Suprapubic skin (tissue), 4 donors: ENCODE measurements at regions not wholly inside any gene's neighbourhood (a gene's known extent, or its start where the extent isn't known, plus 50 kb on each side); places are given as distances from the start of the nearest gene placed in this dataset.

Source experiments
- DNase-seq, 2 donors: peaks; one replicate each; pipeline ENCODE4 v3.0.0-alpha.2; 2019; ENCODE audit warnings: low spot score in 2 of 2
- H3K27ac ChIP-seq: fragments of 200-600 bp; sonication (generic); one replicate; pipeline ENCODE4 v1.5.1; 2019
- H3K27me3 ChIP-seq: fragments of 200-600 bp; sonication (generic); one replicate; pipeline ENCODE4 v1.5.1; 2019
- H3K36me3 ChIP-seq: fragments of 200-600 bp; sonication (generic); one replicate; pipeline ENCODE4 v1.5.1; 2019
- H3K4me1 ChIP-seq: fragments of 200-600 bp; sonication (generic); one replicate; pipeline ENCODE4 v1.5.1; 2019
- H3K4me3 ChIP-seq: fragments of 200-600 bp; sonication (generic); one replicate; pipeline ENCODE4 v1.5.1; 2019; ENCODE audit warnings: mild to moderate bottlenecking
- H3K9me3 ChIP-seq: fragments of 200-600 bp; sonication (generic); one replicate; pipeline ENCODE4 v1.5.1; 2019
- EP300 ChIP-seq: sonication (generic); formaldehyde crosslinking; IDR thresholded peaks from one replicate; pipeline ENCODE4 v1.6.1; 2017; ENCODE audit warnings: antibody characterized with exemption
- POLR2A ChIP-seq, 2 donors: fragments of 450-650 bp; IDR thresholded peaks; one replicate each; pipeline ENCODE4 v1.6.1; 2017; ENCODE audit warnings: antibody characterized with exemption in 2 of 2, mild to moderate bottlenecking in 2 of 2, moderate library complexity in 2 of 2
- POLR2AphosphoS5 ChIP-seq, 3 donors: sonication (generic); formaldehyde crosslinking; IDR thresholded peaks; one replicate each; pipeline ENCODE4 v1.6.1; 2017; ENCODE audit warnings: antibody characterized with exemption in 3 of 3
- WGBS: methylation state at CpG from one replicate; pipeline ENCODE4 v1.1.5; 2018; 5-methylcytosine and 5-hydroxymethylcytosine counted together
- TF ChIP-seq, protein P1 (sequence below), 2 donors: fragments of 200-600 bp in 1 of 2; fragments of 450-650 bp in 1 of 2; sonication (generic) in 1 of 2; IDR thresholded peaks; one replicate each; pipeline ENCODE4 v1.5.1; 2016 to 2019; ENCODE audit warnings: antibody characterized with exemption in 2 of 2, mild to moderate bottlenecking in 1 of 2, moderate library complexity in 1 of 2

DNA sequence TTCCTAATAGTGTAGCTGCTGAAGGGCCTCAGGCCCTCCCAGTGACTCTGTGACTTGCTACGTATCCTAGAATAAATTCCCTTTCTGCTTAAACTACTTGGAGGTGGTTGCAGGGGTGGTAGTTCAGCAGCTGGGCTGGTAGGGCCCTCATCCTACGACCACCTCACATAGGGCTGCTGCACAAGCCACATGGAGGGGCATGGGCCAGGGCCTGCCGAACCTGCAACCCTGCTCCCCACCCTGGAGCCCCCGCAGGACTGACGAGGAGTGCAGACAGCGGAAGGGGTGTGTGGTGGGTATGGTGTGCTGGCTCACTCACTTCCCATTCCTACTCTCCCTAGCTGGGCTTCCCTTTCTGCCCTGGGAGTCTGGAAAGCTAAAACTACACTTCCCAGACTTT lies 56.2 kb upstream of the MLN start:
- WGBS: 90% methylated on average over 6 of the region's 6 CpGs

DNA sequence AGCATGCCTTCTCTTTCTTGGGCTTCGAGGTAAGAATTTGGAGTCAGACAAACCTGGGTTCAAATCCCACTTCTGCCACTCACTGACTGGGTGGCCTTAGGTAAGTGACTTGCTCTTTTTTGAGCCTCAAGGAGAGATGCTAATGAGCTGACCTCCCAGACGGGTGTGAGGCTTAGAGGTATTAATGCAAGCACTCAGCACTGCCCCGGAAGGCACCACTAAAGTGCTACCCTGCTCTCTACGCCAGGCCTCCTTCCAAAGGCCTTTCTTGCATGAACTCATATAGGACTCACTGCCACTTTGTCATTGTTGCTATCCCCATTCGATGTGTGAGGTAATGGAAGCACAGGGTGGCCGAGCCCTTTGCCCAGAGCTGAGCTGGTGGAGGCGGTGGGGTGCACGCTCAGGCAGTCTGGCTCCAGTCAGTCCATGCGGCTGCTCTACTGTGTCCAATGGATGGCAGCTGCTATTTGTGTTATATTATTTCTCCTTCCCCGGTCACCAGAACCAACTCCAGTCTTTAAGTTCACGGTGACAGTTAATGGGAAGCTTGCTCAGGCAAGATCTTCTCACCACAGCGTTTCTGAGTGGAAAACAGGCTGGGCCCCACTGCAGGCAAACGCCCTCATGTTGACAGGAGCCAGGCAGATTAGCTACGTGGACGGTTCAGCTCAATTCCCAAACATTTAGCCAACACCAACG lies 55.2 kb upstream of the MLN start:
- peaks cover 20% of the 10 kb centered on the region for H3K27me3 ChIP-seq
- TF ChIP-seq POLR2AphosphoS5 (IDR thresholded peaks at IDR 0.05) (no peak), POLR2A (IDR thresholded peaks at IDR 0.05) (no peak), EP300 (no peak)
- TF ChIP-seq, protein P1, sequence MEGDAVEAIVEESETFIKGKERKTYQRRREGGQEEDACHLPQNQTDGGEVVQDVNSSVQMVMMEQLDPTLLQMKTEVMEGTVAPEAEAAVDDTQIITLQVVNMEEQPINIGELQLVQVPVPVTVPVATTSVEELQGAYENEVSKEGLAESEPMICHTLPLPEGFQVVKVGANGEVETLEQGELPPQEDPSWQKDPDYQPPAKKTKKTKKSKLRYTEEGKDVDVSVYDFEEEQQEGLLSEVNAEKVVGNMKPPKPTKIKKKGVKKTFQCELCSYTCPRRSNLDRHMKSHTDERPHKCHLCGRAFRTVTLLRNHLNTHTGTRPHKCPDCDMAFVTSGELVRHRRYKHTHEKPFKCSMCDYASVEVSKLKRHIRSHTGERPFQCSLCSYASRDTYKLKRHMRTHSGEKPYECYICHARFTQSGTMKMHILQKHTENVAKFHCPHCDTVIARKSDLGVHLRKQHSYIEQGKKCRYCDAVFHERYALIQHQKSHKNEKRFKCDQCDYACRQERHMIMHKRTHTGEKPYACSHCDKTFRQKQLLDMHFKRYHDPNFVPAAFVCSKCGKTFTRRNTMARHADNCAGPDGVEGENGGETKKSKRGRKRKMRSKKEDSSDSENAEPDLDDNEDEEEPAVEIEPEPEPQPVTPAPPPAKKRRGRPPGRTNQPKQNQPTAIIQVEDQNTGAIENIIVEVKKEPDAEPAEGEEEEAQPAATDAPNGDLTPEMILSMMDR (IDR thresholded peaks at IDR 0.05): no peak
- no peak for DNase-seq
- H3K9me3 ChIP-seq: no peaks in the 10 kb centered on the region
- WGBS: 79% methylated on average over 16 of the region's 16 CpGs
- no peaks in the 10 kb centered on the region for H3K36me3 ChIP-seq
- H3K27ac ChIP-seq: no peak overlapping the region
- peaks cover 28% of the 10 kb centered on the region for H3K4me1 ChIP-seq
- H3K4me3 ChIP-seq: no peak overlapping the region

More for the DNA sequence above, 56.2 kb upstream of the MLN start:
- Histone ChIP-seq H3K27me3 (peaks cover 13% of the 10 kb centered on the region), H3K4me3 (no peak overlapping the region), H3K36me3 (no peaks in the 10 kb centered on the region), H3K27ac (no peak overlapping the region), H3K9me3 (no peaks in the 10 kb centered on the region), H3K4me1 (peaks cover 28% of the 10 kb centered on the region)
- TF ChIP-seq POLR2A (IDR thresholded peaks at IDR 0.05): no peak
- TF ChIP-seq EP300: no peak
- no peak for TF ChIP-seq POLR2AphosphoS5 (IDR thresholded peaks at IDR 0.05)
- TF ChIP-seq, protein P1 (IDR thresholded peaks at IDR 0.05): no peak
- DNase-seq: no peak

DNA sequence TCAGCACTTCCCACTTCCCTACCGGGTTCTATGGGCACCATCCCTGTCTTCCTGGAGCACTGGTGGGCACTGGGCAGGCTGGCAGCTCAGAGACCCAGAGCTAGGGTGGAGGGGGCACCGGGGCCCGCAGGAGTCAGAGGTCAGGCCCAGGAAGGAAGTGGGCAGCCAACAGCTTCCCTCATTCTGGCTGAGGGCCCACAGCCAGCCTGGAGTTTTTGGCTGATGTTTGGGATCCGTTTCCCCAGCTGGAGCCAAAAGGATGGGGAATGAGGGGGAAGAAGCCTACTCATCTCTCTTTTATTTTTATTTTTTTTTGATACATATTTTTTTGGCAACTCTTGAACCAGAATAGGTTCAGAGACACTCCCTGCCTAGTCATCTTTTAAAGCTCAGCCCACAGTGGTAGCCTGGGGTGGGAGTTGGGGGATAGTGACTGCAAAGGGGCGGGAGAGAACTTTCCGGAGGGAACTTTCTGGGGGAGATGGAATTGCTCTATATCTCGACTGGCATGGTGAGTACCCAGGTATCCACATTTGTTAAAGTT lies 54.2 kb upstream of the MLN start:
- Histone ChIP-seq H3K4me3 (no peak overlapping the region), H3K27me3 (peaks cover 23% of the 10 kb centered on the region), H3K36me3 (no peaks in the 10 kb centered on the region), H3K4me1 (peaks cover 28% of the 10 kb centered on the region), H3K27ac (no peak overlapping the region), H3K9me3 (no peaks in the 10 kb centered on the region)
- TF ChIP-seq, protein P1 (IDR thresholded peaks at IDR 0.05): no peak
- no peak for TF ChIP-seq EP300
- no peak for TF ChIP-seq POLR2A (IDR thresholded peaks at IDR 0.05)
- no peak for TF ChIP-seq POLR2AphosphoS5 (IDR thresholded peaks at IDR 0.05)
- 71% methylated on average over 7 of the region's 7 CpGs for WGBS
- DNase-seq: no peak

DNA sequence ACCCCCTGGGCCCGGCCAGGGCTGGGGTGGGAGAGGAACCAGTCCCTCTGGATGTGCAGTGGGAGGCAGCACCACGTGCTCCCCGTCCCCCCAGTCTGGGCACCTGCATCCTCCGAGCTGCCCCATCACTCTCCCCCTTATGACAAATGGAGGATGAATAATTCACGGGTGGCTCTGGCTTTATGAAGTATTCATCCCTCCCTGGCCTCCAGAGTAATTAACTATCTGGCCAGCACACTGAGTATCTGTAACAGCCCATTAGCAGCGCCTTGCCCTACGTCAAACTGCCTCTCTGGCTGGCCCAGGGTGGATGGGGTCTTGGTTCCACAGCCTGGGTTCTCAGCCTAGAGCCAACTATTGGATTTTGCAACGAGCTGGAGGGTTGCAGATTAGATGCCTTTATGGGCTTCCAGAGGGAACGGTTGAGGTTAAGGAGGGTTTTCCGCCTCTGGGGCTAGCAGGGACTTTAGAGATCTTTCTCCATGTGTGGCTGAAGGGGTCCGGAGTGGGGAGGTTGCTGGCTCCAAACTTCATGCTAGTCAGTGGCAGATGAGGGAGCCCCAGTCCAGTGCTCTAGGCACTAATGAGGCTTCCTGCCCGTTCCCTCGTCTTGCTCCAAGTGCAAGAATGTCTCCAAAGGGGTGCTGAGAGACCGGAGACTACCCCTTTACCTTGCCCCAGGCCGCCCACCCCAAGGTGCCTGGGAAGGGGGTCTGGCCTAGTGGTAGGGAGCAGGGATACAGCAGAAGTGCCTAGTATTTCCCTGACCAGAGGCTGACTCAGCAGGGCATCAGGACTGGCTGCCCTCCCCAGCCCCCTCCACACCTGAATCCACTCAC lies 53.5 kb upstream of the MLN start:
- Histone ChIP-seq H3K27ac (no peak overlapping the region), H3K4me1 (peaks cover 28% of the 10 kb centered on the region), H3K27me3 (peaks cover 23% of the 10 kb centered on the region), H3K4me3 (no peak overlapping the region), H3K36me3 (no peaks in the 10 kb centered on the region), H3K9me3 (no peaks in the 10 kb centered on the region)
- TF ChIP-seq, protein P1 (IDR thresholded peaks at IDR 0.05): no peak
- TF ChIP-seq POLR2A (IDR thresholded peaks at IDR 0.05) (no peak), EP300 (no peak)
- no peak for DNase-seq
- WGBS: 74% methylated on average over 6 of the region's 15 CpGs

DNA sequence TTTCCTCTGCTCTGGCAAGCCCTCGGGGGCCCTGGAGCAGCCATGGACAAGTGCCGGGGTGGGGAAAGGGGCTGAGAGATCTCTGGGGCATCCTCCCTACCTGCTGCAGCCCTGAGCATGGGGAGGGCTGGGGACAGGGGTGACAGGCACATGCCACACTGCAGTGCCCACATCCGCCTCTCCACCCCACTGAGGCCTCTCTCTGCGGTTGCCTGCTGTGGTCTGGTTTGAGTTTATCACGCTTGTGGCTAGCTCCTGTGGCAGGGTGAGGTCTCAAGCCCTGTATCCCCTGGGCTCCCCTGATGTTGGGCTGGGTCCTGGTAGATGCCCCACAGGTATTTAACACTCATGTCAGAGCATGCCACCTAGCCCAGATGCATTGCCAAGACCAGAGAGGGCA lies 52.9 kb upstream of the MLN start:
- DNase-seq: no peak
- no peak overlapping the region for H3K4me3 ChIP-seq
- H3K9me3 ChIP-seq: no peaks in the 10 kb centered on the region
- no peaks in the 10 kb centered on the region for H3K36me3 ChIP-seq
- WGBS: 80% methylated on average over 1 of the region's 5 CpGs
- H3K27ac ChIP-seq: no peak overlapping the region
- H3K27me3 ChIP-seq: peaks cover 29% of the 10 kb centered on the region
- no peak for TF ChIP-seq POLR2A (IDR thresholded peaks at IDR 0.05)
- TF ChIP-seq, protein P1 (IDR thresholded peaks at IDR 0.05): no peak
- TF ChIP-seq POLR2AphosphoS5 (IDR thresholded peaks at IDR 0.05): no peak
- TF ChIP-seq EP300: no peak
- H3K4me1 ChIP-seq: peaks cover 28% of the 10 kb centered on the region
